OCI-LY3 (cell line): ENCODE measurements at regions not wholly inside any gene's neighbourhood (a gene's known extent, or its start where the extent isn't known, plus 50 kb on each side); places are given as distances from the start of the nearest gene placed in this dataset.

Source experiments
- H2AFZ ChIP-seq: fragments of 200-600, 300-600 bp; shearing (Covaris generic); 2 replicates; pipeline ENCODE4 v1.6.0; 2014; ENCODE audit warnings: antibody characterized with exemption, low read depth, low read length
- H3K27ac ChIP-seq: fragments of 200-600, 300-600 bp; sonication (generic); 2 replicates; pipeline ENCODE4 v1.5.1; 2014; ENCODE audit warnings: mild to moderate bottlenecking, low read length, moderate library complexity, mixed read lengths
- H3K27me3 ChIP-seq: fragments of 200-600, 300-600 bp; sonication (generic); 2 replicates; pipeline ENCODE4 v1.6.1; 2014; ENCODE audit warnings: low read depth, low read length, mixed read lengths
- H3K36me3 ChIP-seq: fragments of 200-600, 300-600 bp; sonication (generic); replicated peaks from 2 replicates; pipeline ENCODE3; 2014; ENCODE audit warnings: low read depth, low read length, mixed read lengths
- H3K4me1 ChIP-seq: fragments of 300-600, 200-600 bp; sonication (generic); 2 replicates; pipeline ENCODE4 v1.6.1; 2014; ENCODE audit warnings: low read length, mixed read lengths
- H3K4me2 ChIP-seq: fragments of 200-600, 300-600 bp; sonication (generic); 2 replicates; pipeline ENCODE4 v1.6.1; 2014; ENCODE audit warnings: low read length, mixed read lengths
- H3K4me3 ChIP-seq: fragments of 300-600, 200-600 bp; sonication (generic); 2 replicates; pipeline ENCODE4 v1.5.1; 2014; ENCODE audit warnings: antibody characterized with exemption, mild to moderate bottlenecking, low read length, moderate library complexity
- H3K79me2 ChIP-seq: fragments of 300-600, 200-600 bp; shearing (Covaris generic); 2 replicates; pipeline ENCODE4 v1.6.1; 2014; ENCODE audit warnings: mild to moderate bottlenecking, low read length, mixed read lengths
- H3K9ac ChIP-seq: fragments of 300-600, 200-600 bp; shearing (Covaris generic); 2 replicates; pipeline ENCODE4 v1.6.0; 2014; ENCODE audit warnings: mild to moderate bottlenecking, low read length, moderate library complexity
- H3K9me3 ChIP-seq: fragments of 200-600, 300-600 bp; shearing (Covaris generic); 2 replicates; pipeline ENCODE4 v1.6.1; 2014; ENCODE audit warnings: low read length, mixed read lengths; ENCODE audit not compliant: insufficient read depth
- H4K20me1 ChIP-seq: fragments of 200-600, 300-600 bp; sonication (generic); 2 replicates; pipeline ENCODE4 v1.6.1; 2016; ENCODE audit warnings: low read length, mixed read lengths; ENCODE audit not compliant: insufficient read depth
- EZH2phosphoT487 ChIP-seq: fragments of 200-600 bp; shearing (Covaris generic); IDR thresholded peaks from 2 replicates; pipeline ENCODE4 v1.6.1; 2018; ENCODE audit warnings: antibody characterized with exemption, mixed run types, low read depth
- TF ChIP-seq, protein P1 (sequence below): fragments of 200-600, 300-600 bp; sonication (generic); IDR thresholded peaks from 2 replicates; pipeline ENCODE4 v1.5.1; 2014; ENCODE audit warnings: antibody characterized with exemption, low read length, low read depth

- Histone ChIP-seq H2AFZ (0 out of 2 replicates have a peak overlapping the region, but pooled peaks have one; percentile 17), H3K27ac (no peak overlapping the region), H3K4me3 (no peak overlapping the region), H3K27me3 (no peaks in the 10 kb centered on the region), H3K9me3 (no peaks in the 10 kb centered on the region), H3K36me3 (no peaks in the 10 kb centered on the region), H3K79me2 (no peaks in the 10 kb centered on the region), H3K4me2 (no peak overlapping the region), H3K4me1 (no peaks in the 10 kb centered on the region), H3K9ac (no peak overlapping the region), H4K20me1 (no peaks in the 10 kb centered on the region)
- TF ChIP-seq, protein P1, sequence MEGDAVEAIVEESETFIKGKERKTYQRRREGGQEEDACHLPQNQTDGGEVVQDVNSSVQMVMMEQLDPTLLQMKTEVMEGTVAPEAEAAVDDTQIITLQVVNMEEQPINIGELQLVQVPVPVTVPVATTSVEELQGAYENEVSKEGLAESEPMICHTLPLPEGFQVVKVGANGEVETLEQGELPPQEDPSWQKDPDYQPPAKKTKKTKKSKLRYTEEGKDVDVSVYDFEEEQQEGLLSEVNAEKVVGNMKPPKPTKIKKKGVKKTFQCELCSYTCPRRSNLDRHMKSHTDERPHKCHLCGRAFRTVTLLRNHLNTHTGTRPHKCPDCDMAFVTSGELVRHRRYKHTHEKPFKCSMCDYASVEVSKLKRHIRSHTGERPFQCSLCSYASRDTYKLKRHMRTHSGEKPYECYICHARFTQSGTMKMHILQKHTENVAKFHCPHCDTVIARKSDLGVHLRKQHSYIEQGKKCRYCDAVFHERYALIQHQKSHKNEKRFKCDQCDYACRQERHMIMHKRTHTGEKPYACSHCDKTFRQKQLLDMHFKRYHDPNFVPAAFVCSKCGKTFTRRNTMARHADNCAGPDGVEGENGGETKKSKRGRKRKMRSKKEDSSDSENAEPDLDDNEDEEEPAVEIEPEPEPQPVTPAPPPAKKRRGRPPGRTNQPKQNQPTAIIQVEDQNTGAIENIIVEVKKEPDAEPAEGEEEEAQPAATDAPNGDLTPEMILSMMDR = no peak
- no peak for TF ChIP-seq EZH2phosphoT487
Measured at GRCh38 chr3:178238179-178238578, 298.1 kb upstream of the KCNMB2 start.

GRCh38 chr3:178244733-178245709 is 291.2 kb upstream of the KCNMB2 start:
- no peaks in the 10 kb centered on the region for H3K27me3 ChIP-seq
- no peak overlapping the region for H3K9ac ChIP-seq
- no peak for TF ChIP-seq EZH2phosphoT487
- TF ChIP-seq, protein P1 = no peak
- no peak overlapping the region for H3K4me3 ChIP-seq
- H4K20me1 ChIP-seq = no peaks in the 10 kb centered on the region
- H3K27ac ChIP-seq = no peak overlapping the region
- H3K36me3 ChIP-seq = no peaks in the 10 kb centered on the region
- no peaks in the 10 kb centered on the region for H3K9me3 ChIP-seq
- H3K79me2 ChIP-seq = no peaks in the 10 kb centered on the region
- H3K4me1 ChIP-seq = no peaks in the 10 kb centered on the region
- no peak overlapping the region for H3K4me2 ChIP-seq
- no peak overlapping the region for H2AFZ ChIP-seq

- TF ChIP-seq, protein P1 = no peak
- TF ChIP-seq EZH2phosphoT487 = no peak
- no peaks in the 10 kb centered on the region for H3K27me3 ChIP-seq
- no peaks in the 10 kb centered on the region for H3K36me3 ChIP-seq
- H3K4me2 ChIP-seq = no peak overlapping the region
- H4K20me1 ChIP-seq = no peaks in the 10 kb centered on the region
- peak overlapping the region; percentile 35; the same call in 1 of the 2 replicates for H2AFZ ChIP-seq
- no peaks in the 10 kb centered on the region for H3K4me1 ChIP-seq
- no peak overlapping the region for H3K27ac ChIP-seq
- no peak overlapping the region for H3K4me3 ChIP-seq
- no peaks in the 10 kb centered on the region for H3K79me2 ChIP-seq
- H3K9me3 ChIP-seq = no peaks in the 10 kb centered on the region
- no peak overlapping the region for H3K9ac ChIP-seq
Measured at GRCh38 chr3:178246004-178246403, 290.2 kb upstream of the KCNMB2 start.

DNA sequence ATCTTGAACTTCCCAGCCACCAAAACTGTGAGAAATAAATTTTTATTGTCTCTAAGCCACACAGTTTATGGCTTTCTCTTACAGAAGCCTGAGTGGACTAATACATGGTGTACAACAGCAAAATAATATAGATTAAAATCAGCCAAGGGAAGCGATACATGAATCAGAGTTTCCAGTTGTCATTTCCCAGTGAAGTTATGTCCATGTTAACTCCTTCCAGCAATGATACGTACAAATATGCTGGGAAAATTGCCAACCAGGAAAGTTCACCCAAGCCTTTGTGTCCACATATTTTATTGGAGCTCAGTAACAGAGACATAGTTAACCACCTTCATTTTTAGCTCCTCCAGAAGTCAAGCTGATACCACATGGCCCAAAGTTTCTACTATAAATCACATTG is 280.9 kb upstream of the KCNMB2 start:
- H3K9me3 ChIP-seq = no peaks in the 10 kb centered on the region
- H3K36me3 ChIP-seq = no peaks in the 10 kb centered on the region
- no peaks in the 10 kb centered on the region for H4K20me1 ChIP-seq
- H3K79me2 ChIP-seq = no peaks in the 10 kb centered on the region
- H3K4me3 ChIP-seq = no peak overlapping the region
- no peak overlapping the region for H3K27ac ChIP-seq
- H3K4me1 ChIP-seq = no peaks in the 10 kb centered on the region
- H3K4me2 ChIP-seq = no peak overlapping the region
- no peaks in the 10 kb centered on the region for H3K27me3 ChIP-seq
- no peak overlapping the region for H3K9ac ChIP-seq
- no peak overlapping the region for H2AFZ ChIP-seq
- TF ChIP-seq EZH2phosphoT487 = no peak
- TF ChIP-seq, protein P1 = no peak
